GM18511 (cell line): ENCODE measurements at regions not wholly inside any gene's neighbourhood (a gene's known extent, or its start where the extent isn't known, plus 50 kb on each side); places are given as distances from the start of the nearest gene placed in this dataset.

ENCODE experiments used
- ATAC-seq: cut with Tn5 transposase; IDR thresholded peaks from one replicate; pipeline ENCODE4 v1.9.1; 2021; ENCODE audit warnings: mild to moderate bottlenecking, moderate library complexity; ENCODE audit not compliant: unreplicated experiment

DNA sequence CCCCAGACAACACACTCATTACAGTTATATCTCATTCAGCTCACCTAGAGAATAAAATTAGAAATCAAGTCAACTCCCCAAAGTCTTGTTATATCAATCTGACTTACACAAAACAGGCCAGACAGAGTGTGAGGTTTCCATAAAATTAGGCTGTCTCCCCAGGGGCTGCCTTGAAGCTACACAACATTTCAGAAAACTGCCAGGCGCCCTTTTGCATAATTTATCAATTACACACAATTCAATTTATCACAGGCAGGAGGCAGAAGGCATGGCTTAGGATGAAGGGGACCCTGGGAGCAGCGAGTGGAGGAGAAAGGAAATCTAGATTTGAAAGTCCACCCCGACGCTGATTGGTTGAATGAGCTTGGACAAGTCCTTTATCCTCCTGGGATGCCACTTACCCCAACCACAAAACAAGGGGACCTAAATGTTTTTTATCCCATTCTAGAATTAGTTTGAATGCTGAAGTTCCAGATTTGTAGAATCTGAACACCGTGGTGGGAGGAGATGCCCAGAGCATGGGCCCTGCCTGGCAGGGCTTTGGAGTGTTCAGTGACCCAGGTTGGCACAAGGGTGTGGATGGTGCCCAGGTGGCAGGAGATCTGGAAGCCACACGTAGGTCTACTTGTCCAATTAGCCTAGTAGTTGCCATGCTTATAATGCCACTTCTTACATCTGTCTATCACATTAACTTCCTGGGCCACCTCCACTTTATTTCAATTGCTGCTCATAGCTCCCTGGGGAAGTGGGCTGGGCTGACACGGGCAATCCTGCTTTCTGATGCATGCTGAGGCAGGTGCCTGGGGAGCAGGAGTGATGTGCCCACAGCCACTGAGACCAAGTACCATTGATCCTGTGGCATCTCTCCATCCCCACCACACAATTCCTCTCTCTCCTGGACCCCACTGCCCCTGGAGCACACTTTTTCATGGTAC lies 119.8 kb upstream of the TLE3 start:
- ATAC-seq = no peak

DNA sequence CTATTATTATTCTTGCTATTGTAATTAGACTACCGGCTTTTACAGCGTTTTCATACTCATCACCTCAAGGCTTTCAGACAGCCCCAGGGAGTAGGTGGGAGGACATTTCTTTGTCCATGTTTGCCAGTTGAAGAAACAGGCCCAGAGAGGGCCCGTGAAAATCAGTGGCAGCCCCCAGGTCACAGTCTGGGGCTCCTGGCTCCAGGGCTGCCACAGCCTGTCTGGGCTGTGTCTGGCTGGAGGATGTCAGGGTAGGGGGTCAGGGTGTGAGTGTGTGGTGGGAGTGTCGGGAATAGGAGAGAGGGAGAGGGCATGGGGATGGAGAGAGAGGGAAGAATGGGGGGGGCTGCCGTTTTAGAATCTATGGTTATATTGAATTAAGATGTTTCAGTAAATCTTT lies 118.2 kb upstream of the TLE3 start:
- ATAC-seq = no peak

DNA sequence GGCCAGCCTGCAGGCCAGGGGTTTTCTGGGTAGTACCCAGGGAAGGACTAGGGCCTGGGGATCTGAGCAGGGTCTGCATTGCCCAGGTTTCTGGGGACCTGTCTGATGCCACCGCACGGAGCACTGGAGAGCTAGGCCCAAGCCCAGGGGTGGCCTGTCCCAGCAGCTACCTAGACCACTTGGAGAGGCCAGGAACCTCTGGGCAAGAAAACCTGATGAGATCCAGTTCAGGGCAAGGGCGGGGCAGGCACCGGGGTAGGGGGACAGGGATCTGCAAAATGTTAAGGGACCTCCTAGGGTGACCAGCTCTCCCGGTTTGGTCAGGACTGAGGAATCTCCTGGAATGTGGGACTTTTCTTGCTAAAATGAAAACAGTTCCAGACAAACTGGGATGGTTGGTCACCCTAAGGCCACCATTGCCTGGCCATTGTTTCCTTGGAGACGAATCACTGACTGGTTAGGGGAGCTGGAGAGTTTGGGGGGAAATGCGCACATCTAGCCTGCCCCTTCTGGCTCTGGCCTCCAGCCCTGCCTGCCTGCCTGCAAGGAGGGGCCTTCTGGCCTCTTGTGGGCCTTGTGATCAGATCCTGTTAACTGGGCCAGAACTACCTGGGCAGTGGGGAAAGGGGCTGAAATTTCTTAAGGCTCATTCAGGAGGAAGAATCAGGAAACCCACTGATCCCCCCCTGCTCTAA lies 117.4 kb upstream of the TLE3 start:
- ATAC-seq = no peak

- ATAC-seq = no peak
Measured at GRCh38 chr15:70214276-70214675, 116.6 kb upstream of the TLE3 start.

DNA sequence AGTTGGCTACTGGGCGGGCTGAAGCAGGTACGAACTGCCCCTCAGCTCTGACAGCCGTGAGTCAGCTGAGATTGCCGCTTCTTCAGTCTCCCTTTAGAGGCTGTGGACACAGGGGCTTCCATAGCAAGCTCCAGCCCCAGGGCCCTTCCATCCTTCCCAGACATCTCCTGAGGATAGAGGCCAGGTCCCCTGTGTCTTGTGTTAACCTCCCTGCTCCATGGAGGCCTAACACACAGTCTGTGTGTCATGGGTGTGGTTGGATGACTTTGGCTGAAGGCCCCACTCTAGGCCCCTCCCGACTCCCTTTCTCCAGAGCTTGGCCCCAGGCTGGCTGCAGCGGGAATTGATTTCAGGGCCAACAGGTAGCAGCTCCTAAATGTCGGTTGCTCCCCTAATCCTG lies 116.1 kb upstream of the TLE3 start:
- no peak for ATAC-seq

GRCh38 chr15:70212963-70213315 lies 115.2 kb upstream of the TLE3 start:
- no peak for ATAC-seq

GRCh38 chr15:70212286-70212962 lies 114.7 kb upstream of the TLE3 start:
- no peak for ATAC-seq

DNA sequence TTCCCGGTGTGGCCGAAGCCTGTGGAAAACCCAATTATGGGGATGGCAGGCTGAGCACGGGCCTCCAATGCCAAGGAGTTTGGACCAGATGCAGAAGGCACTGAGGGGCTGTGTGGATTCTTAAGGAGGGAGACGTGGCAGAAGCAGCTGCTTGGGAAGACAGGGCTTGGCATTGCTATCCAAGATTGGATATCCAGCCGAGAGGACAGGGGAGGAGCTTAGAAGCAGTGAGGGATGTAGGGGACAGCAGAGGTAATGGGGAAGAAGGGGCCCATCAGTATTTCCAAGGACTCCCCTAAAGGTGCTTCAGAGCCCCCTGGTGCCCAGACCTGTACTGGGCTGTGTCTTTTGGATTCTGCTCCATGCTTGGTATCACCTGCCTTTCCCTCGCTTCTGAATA lies 112.8 kb upstream of the TLE3 start:
- no peak for ATAC-seq

GRCh38 chr15:70210076-70210475 lies 112.4 kb upstream of the TLE3 start:
- no peak for ATAC-seq

GRCh38 chr15:70209499-70209898 lies 111.8 kb upstream of the TLE3 start:
- ATAC-seq = no peak

- ATAC-seq = no peak
Measured at GRCh38 chr15:70208332-70208731, 110.6 kb upstream of the TLE3 start.

DNA sequence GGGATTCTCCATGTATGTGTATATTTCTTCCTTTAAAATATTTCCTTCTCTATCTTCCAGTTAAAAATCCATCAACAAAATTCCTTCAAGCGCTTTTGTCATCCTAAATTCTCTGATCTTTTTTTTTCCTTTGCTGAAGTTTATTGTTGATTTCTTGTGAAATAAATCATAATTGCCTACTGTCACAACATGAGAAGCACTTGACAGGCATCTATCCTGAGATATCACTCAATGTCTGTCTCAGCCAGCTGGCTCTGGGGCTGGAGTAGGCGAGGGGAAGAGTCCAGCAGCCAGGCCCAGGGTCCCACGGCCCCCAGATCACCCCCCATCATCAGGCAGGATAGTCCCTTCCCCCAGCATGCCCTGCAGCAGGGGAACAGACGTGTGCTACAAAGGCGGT lies 109.0 kb upstream of the TLE3 start:
- ATAC-seq = no peak

DNA sequence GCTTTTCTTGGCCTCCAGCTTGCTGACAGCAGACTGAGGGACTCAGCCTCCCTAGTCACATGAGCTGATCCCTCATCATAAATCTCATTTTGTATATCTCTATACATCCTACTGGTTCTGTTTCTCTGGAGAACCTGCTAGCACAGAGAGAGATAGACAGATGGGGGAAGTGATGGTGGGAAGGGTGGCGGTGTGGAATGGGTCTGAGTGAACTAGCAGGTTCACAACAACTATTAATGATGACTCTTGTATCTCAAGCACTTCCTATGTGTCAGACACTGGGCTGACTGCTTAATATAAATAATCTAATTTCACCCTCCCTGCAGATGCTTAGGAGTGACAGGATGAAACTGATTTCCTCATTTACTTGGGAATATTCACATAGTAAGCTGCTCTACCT lies 106.9 kb upstream of the TLE3 start:
- no peak for ATAC-seq

GRCh38 chr15:70203981-70204560 lies 106.4 kb upstream of the TLE3 start:
- ATAC-seq = no peak

- no peak for ATAC-seq
Measured at GRCh38 chr15:70202756-70203155, 105.0 kb upstream of the TLE3 start.

DNA sequence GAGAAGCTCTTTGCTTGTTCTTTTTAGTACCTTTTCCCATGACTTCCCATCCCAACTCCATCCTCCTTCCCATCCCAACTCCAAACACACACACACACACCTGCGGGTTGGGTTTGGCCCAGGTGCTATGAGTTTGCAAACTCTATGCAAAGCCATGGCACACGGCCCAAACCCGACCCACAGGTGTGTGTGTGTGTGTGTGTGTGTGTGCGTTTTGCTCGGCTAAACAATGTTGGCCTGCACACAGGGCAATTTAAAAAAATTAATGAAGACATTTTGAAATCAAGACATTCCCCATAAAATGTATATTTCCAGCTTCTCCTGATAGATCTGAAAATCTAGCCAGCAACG lies 103.7 kb upstream of the TLE3 start:
- ATAC-seq = no peak

- no peak for ATAC-seq
Measured at GRCh38 chr15:70200511-70201424, 103.1 kb upstream of the TLE3 start.

GRCh38 chr15:70199540-70200410 lies 102.1 kb upstream of the TLE3 start:
- ATAC-seq = no peak

DNA sequence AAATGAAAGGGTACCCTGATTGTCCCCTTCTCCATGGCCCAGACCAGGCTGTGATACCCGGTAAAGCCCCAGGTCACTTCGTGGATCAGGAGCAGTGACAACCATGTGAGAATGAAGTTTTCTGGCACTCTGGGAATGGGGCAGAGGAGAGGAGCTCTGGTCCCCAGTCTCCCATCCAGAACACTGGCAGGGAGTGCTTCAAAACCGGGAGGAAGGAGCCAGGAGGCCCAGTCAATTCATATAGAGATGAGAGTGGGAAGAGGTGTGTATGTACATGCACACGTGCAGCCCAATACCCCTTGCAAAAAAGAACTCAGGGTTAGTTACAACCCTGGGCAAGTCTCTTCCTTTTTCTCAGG lies 101.4 kb upstream of the TLE3 start:
- no peak for ATAC-seq
